SK-N-SH (cell line): ENCODE measurements at regions not wholly inside any gene's neighbourhood (a gene's known extent, or its start where the extent isn't known, plus 50 kb on each side); places are given as distances from the start of the nearest gene placed in this dataset.

ENCODE experiments used
- CTCF ChIP-seq: fragments of 200-600 bp; sonication (generic); IDR thresholded peaks from 2 replicates; pipeline ENCODE4 v1.6.1; 2017; ENCODE audit warnings: antibody characterized with exemption, mild to moderate bottlenecking, moderate library complexity
- GATA2 ChIP-seq: sonication (generic); formaldehyde crosslinking; IDR thresholded peaks from 2 replicates; pipeline ENCODE4 v1.5.0; 2020; ENCODE audit warnings: mild to moderate bottlenecking, missing genetic modification reagents
- POLR2AphosphoS5 ChIP-seq: IDR thresholded peaks from 2 replicates; pipeline ENCODE4 v1.6.1; 2012; ENCODE audit warnings: low read depth, low read length

GRCh38 chr2:19690429-19690828, 211.4 kb downstream of the TTC32 start:
- TF ChIP-seq POLR2AphosphoS5, result no peak
- TF ChIP-seq CTCF, result no peak
- TF ChIP-seq GATA2 (CRISPR knock-in tag), result no peak
